GM19023 (cell line): ENCODE measurements at regions not wholly inside any gene's neighbourhood (a gene's known extent, or its start where the extent isn't known, plus 50 kb on each side); places are given as distances from the start of the nearest gene placed in this dataset.
"Not testable (repeated sequence)": the region's sequence is repeated elsewhere in the genome, so short reads cannot be mapped to it uniquely, and the experiment has no call there.

Source experiments
- ATAC-seq: cut with Tn5 transposase; IDR thresholded peaks from one replicate; pipeline ENCODE4 v1.9.1; 2021; ENCODE audit warnings: mild to moderate bottlenecking, moderate library complexity; ENCODE audit not compliant: unreplicated experiment

- no peak for ATAC-seq
Observed at GRCh38 chr19:28153123-28153522, 1059.8 kb downstream of the UQCRFS1 start.

- ATAC-seq: no peak
Observed at GRCh38 chr19:28152195-28152594, 1060.8 kb downstream of the UQCRFS1 start.

- ATAC-seq: no peak
Observed at GRCh38 chr19:28150129-28150528, 1062.8 kb downstream of the UQCRFS1 start.

GRCh38 chr19:28148554-28148953, 1064.4 kb downstream of the UQCRFS1 start:
- no peak for ATAC-seq

- ATAC-seq: no peak
Observed at GRCh38 chr19:28142258-28142657, 1070.7 kb downstream of the UQCRFS1 start.

- ATAC-seq: no peak
Observed at GRCh38 chr19:28140201-28140600, 1072.8 kb downstream of the UQCRFS1 start.

- no peak for ATAC-seq
Observed at GRCh38 chr19:28137772-28138171, 1075.2 kb downstream of the UQCRFS1 start.

GRCh38 chr19:28136796-28137195, 1076.2 kb downstream of the UQCRFS1 start:
- ATAC-seq: no peak

- no peak for ATAC-seq
Observed at GRCh38 chr19:28135825-28136224, 1077.1 kb downstream of the UQCRFS1 start.

- ATAC-seq: no peak
Observed at GRCh38 chr19:28134311-28134710, 1078.6 kb downstream of the UQCRFS1 start.

GRCh38 chr19:28130881-28131280, 1082.1 kb downstream of the UQCRFS1 start:
- not testable (repeated sequence) for ATAC-seq

GRCh38 chr19:28130066-28130511, 1082.9 kb downstream of the UQCRFS1 start:
- ATAC-seq: no peak

- ATAC-seq: no peak
Observed at GRCh38 chr19:28128341-28128740, 1084.6 kb downstream of the UQCRFS1 start.

GRCh38 chr19:28126135-28126898, 1086.6 kb downstream of the UQCRFS1 start:
- ATAC-seq: no peak

- no peak for ATAC-seq
Observed at GRCh38 chr19:28122734-28123133, 1090.2 kb downstream of the UQCRFS1 start.

GRCh38 chr19:28118235-28118634, 1094.7 kb downstream of the UQCRFS1 start:
- ATAC-seq: no peak

- ATAC-seq: no peak
Observed at GRCh38 chr19:28117143-28117542, 1095.8 kb downstream of the UQCRFS1 start.

GRCh38 chr19:28116379-28116778, 1096.6 kb downstream of the UQCRFS1 start:
- not testable (repeated sequence) for ATAC-seq

- ATAC-seq: no peak
Observed at GRCh38 chr19:28103921-28104320, 1109.0 kb downstream of the UQCRFS1 start.

- ATAC-seq: not testable (repeated sequence)
Observed at GRCh38 chr19:28084659-28085157, 1128.2 kb downstream of the UQCRFS1 start.

GRCh38 chr19:28076628-28077027, 1136.3 kb downstream of the UQCRFS1 start:
- no peak for ATAC-seq

- no peak for ATAC-seq
Observed at GRCh38 chr19:28075229-28075628, 1137.7 kb downstream of the UQCRFS1 start.

GRCh38 chr19:28074773-28075172, 1138.2 kb downstream of the UQCRFS1 start:
- no peak for ATAC-seq
